GM19395 (cell line): ENCODE measurements at regions not wholly inside any gene's neighbourhood (a gene's known extent, or its start where the extent isn't known, plus 50 kb on each side); places are given as distances from the start of the nearest gene placed in this dataset.
A peak's percentile ranks its signal among the peaks of the same experiment; 100 is the strongest.

ENCODE experiments used
- ATAC-seq: cut with Tn5 transposase; IDR thresholded peaks from one replicate; pipeline ENCODE4 v1.9.1; 2021; ENCODE audit warnings: mild to moderate bottlenecking, moderate library complexity; ENCODE audit not compliant: unreplicated experiment

- ATAC-seq: no peak
Observed at GRCh38 chr9:89655990-89656657, 51.3 kb downstream of the GADD45G start.

GRCh38 chr9:89657295-89657694, 52.5 kb downstream of the GADD45G start:
- ATAC-seq: no peak

GRCh38 chr9:89657765-89658164, 53.0 kb downstream of the GADD45G start:
- ATAC-seq: peak; percentile 77

- ATAC-seq: no peak
Observed at GRCh38 chr9:89658401-89658800, 53.6 kb downstream of the GADD45G start.

- ATAC-seq: no peak
Observed at GRCh38 chr9:89658931-89659330, 54.1 kb downstream of the GADD45G start.

- no peak for ATAC-seq
Observed at GRCh38 chr9:89659473-89659872, 54.7 kb downstream of the GADD45G start.

- no peak for ATAC-seq
Observed at GRCh38 chr9:89659891-89660685, 55.3 kb downstream of the GADD45G start.

GRCh38 chr9:89661391-89661949, 56.7 kb downstream of the GADD45G start:
- ATAC-seq: no peak

- no peak for ATAC-seq
Observed at GRCh38 chr9:89661956-89662717, 57.3 kb downstream of the GADD45G start.

GRCh38 chr9:89662718-89663613, 58.2 kb downstream of the GADD45G start:
- ATAC-seq: no peak

GRCh38 chr9:89663614-89663970, 58.8 kb downstream of the GADD45G start:
- no peak for ATAC-seq

GRCh38 chr9:89664010-89664409, 59.2 kb downstream of the GADD45G start:
- no peak for ATAC-seq

GRCh38 chr9:89664896-89665329, 60.1 kb downstream of the GADD45G start:
- no peak for ATAC-seq

GRCh38 chr9:89666364-89666763, 61.6 kb downstream of the GADD45G start:
- ATAC-seq: no peak

- ATAC-seq: no peak
Observed at GRCh38 chr9:89666950-89667349, 62.1 kb downstream of the GADD45G start.

GRCh38 chr9:89667726-89668125, 62.9 kb downstream of the GADD45G start:
- no peak for ATAC-seq

GRCh38 chr9:89668216-89668865, 63.5 kb downstream of the GADD45G start:
- no peak for ATAC-seq

GRCh38 chr9:89668866-89669246, 64.0 kb downstream of the GADD45G start:
- ATAC-seq: no peak

- no peak for ATAC-seq
Observed at GRCh38 chr9:89669361-89669842, 64.6 kb downstream of the GADD45G start.

GRCh38 chr9:89670114-89670513, 65.3 kb downstream of the GADD45G start:
- ATAC-seq: no peak
